K562 (cell line): ENCODE measurements at regions not wholly inside any gene's neighbourhood (a gene's known extent, or its start where the extent isn't known, plus 50 kb on each side); places are given as distances from the start of the nearest gene placed in this dataset.

Experiments
- ADNP ChIP-seq: fragments of 200-800 bp; sonication (Bioruptor generic); IDR thresholded peaks from 2 replicates; pipeline ENCODE4 v1.6.1; 2016; ENCODE audit warnings: missing genetic modification characterization, missing compliant biosample characterization
- ARID1B ChIP-seq: fragments of 450-650 bp; IDR thresholded peaks from 2 replicates; pipeline ENCODE4 v1.6.1; 2016; ENCODE audit warnings: antibody characterized with exemption, mild to moderate bottlenecking, inconsistent platforms
- DLX4 ChIP-seq: fragments of 250-450 bp; sonication (Bioruptor Pico); IDR thresholded peaks from 2 replicates; pipeline ENCODE4 v1.6.1; 2021; ENCODE audit warnings: mild to moderate bottlenecking
- ELF1 ChIP-seq: fragments of 200-800 bp; sonication (Bioruptor generic); IDR thresholded peaks from 2 replicates; pipeline ENCODE4 v1.6.1; 2016; ENCODE audit warnings: missing genetic modification characterization, missing compliant biosample characterization
- FOS ChIP-seq: IDR thresholded peaks from 3 replicates; pipeline ENCODE4 v1.6.1; 2011; ENCODE audit not compliant: insufficient read length; ENCODE audit errors: extremely low read depth
- FOXK1 ChIP-seq: sonication (generic); formaldehyde crosslinking; IDR thresholded peaks from 2 replicates; pipeline ENCODE4 v1.8.0; 2022; ENCODE audit warnings: missing genetic modification reagents, mild to moderate bottlenecking, borderline replicate concordance
- FOXK2 ChIP-seq, 2 experiments: fragments of 450-650 bp; IDR thresholded peaks in 1 of 2; conservative IDR thresholded peaks in 1 of 2; 2 replicates each; pipeline ENCODE4 v1.6.1; 2016; ENCODE audit warnings: low read depth in 2 of 2, mild to moderate bottlenecking in 1 of 2
- HCFC1 ChIP-seq: IDR thresholded peaks from 2 replicates; pipeline ENCODE4 v1.6.1; 2012; ENCODE audit warnings: low read depth, low read length, improper control_type of control experiment
- MAFK ChIP-seq: IDR thresholded peaks from 2 replicates; pipeline ENCODE4 v1.6.1; 2011; ENCODE audit warnings: low read length, improper control_type of control experiment
- NR3C1 ChIP-seq: sonication (generic); formaldehyde crosslinking; IDR thresholded peaks from 2 replicates; pipeline ENCODE4 v1.8.1; 2022; ENCODE audit warnings: missing genetic modification reagents
- PCBP2 ChIP-seq: fragments of 200-400 bp; formaldehyde crosslinking; IDR thresholded peaks from 2 replicates; pipeline ENCODE4 v1.6.1; 2018; ENCODE audit warnings: low read length, low read depth, mild to moderate bottlenecking, moderate library complexity; ENCODE audit not compliant: poor library complexity, severe bottlenecking
- PHB ChIP-seq: fragments of 250-450 bp; sonication (Bioruptor Pico); IDR thresholded peaks from 2 replicates; pipeline ENCODE4 v1.5.0; 2021
- SAP30 ChIP-seq: fragments of 200-600 bp; sonication (generic); IDR thresholded peaks from 2 replicates; pipeline ENCODE4 v1.6.1; 2012; ENCODE audit warnings: borderline replicate concordance, low read depth, mild to moderate bottlenecking, moderate library complexity, low read length, control low read depth, inconsistent platforms; ENCODE audit not compliant: insufficient read depth, poor library complexity, severe bottlenecking
- SMAD1 ChIP-seq: fragments of 150-350 bp; IDR thresholded peaks from 2 replicates; pipeline ENCODE4 v1.6.1; 2014; ENCODE audit warnings: low read length, low read depth; ENCODE audit not compliant: partially characterized antibody
- SMC3 ChIP-seq: conservative IDR thresholded peaks from 2 replicates; pipeline ENCODE4 v1.6.1; 2011; ENCODE audit warnings: low read depth, low read length, improper control_type of control experiment; ENCODE audit not compliant: insufficient read depth
- USF1 ChIP-seq: sonication (generic); formaldehyde crosslinking; IDR thresholded peaks from 2 replicates; pipeline ENCODE4 v1.9.0; 2022; ENCODE audit warnings: mild to moderate bottlenecking, missing genetic modification reagents
- YBX1 ChIP-seq: fragments of 450-650 bp; IDR thresholded peaks from 2 replicates; pipeline ENCODE4 v1.7.1; 2016; ENCODE audit warnings: mild to moderate bottlenecking
- ZBTB2 ChIP-seq: fragments of 450-650 bp; IDR thresholded peaks from 2 replicates; pipeline ENCODE4 v1.6.1; 2016; ENCODE audit warnings: antibody characterized with exemption
- ZNF134 ChIP-seq: fragments of 250-450 bp; sonication (Bioruptor Pico); conservative IDR thresholded peaks from 2 replicates; pipeline ENCODE4 v1.4.0; 2020
- ZNF277 ChIP-seq: fragments of 250-450 bp; sonication (Bioruptor Pico); IDR thresholded peaks from 2 replicates; pipeline ENCODE4 v1.8.0; 2022; ENCODE audit warnings: inconsistent platforms, mild to moderate bottlenecking, moderate library complexity, borderline replicate concordance
- ZNF280B ChIP-seq: fragments of 250-450 bp; sonication (Bioruptor Pico); IDR thresholded peaks from 2 replicates; pipeline ENCODE4 v1.5.1; 2021; ENCODE audit warnings: mild to moderate bottlenecking
- ZNF41 ChIP-seq: fragments of 250-450 bp; sonication (Bioruptor Pico); conservative IDR thresholded peaks from 2 replicates; pipeline ENCODE4 v1.4.0; 2020; ENCODE audit warnings: mild to moderate bottlenecking
- ZNF699 ChIP-seq: fragments of 250-450 bp; sonication (Bioruptor Pico); IDR thresholded peaks from 2 replicates; pipeline ENCODE4 v1.8.0; 2021; ENCODE audit warnings: mild to moderate bottlenecking, moderate library complexity; ENCODE audit not compliant: insufficient replicate concordance
- ZNF766 ChIP-seq: fragments of 200-800 bp; sonication (Bioruptor generic); conservative IDR thresholded peaks from 2 replicates; pipeline ENCODE4 v1.6.1; 2016; ENCODE audit warnings: missing genetic modification characterization, missing compliant biosample characterization

GRCh38 chr5:135139381-135140134, 105.5 kb upstream of the PITX1 start (continued):
- TF ChIP-seq ADNP (no peak), ARID1B (peak; percentile 61), ZBTB2 (no peak), HCFC1 (no peak), ELF1 (tag) (no peak), FOS (peak; percentile 19), NR3C1 (CRISPR knock-in tag) (no peak), ZNF41 (no peak), FOXK2 (conservative IDR thresholded peaks at IDR 0.05 in 1 of 2, IDR thresholded peaks at IDR 0.05 in 1 of 2; ENCODE audit: low read depth in 2 of 2) (0 out of 4 replicates have a peak, but pooled peaks of 1 of the 2 experiments have one; percentile 38), ZNF280B (no peak), SAP30 (no peak), SMC3 (no peak), YBX1 (no peak), MAFK (no peak), ZNF277 (CRISPR knock-in tag) (no peak), PCBP2 (no peak), ZNF134 (CRISPR knock-in tag) (no peak), SMAD1 (no peak), ZNF766 (no peak), DLX4 (CRISPR knock-in tag) (no peak), FOXK1 (CRISPR knock-in tag) (no peak), ZNF699 (CRISPR knock-in tag) (no peak), USF1 (no peak), PHB (no peak)
